PC-9 (cell line): ENCODE measurements at regions not wholly inside any gene's neighbourhood (a gene's known extent, or its start where the extent isn't known, plus 50 kb on each side); places are given as distances from the start of the nearest gene placed in this dataset.

Experiments
- CTCF ChIP-seq: fragments of 200-600 bp; sonication (generic); conservative IDR thresholded peaks from 2 replicates; pipeline ENCODE4 v1.6.1; 2017; ENCODE audit warnings: mixed run types, antibody characterized with exemption, mild to moderate bottlenecking, moderate library complexity
- EZH2 ChIP-seq: fragments of 200-600 bp; sonication (generic); IDR thresholded peaks from 2 replicates; pipeline ENCODE4 v1.8.0; 2017; ENCODE audit warnings: antibody characterized with exemption, low read depth

GRCh38 chrX:150253959-150254620, 109.0 kb upstream of the MAMLD1 start:
- no peak for TF ChIP-seq CTCF
- no peak for TF ChIP-seq EZH2
